K562 (cell line): ENCODE measurements at regions not wholly inside any gene's neighbourhood (a gene's known extent, or its start where the extent isn't known, plus 50 kb on each side); places are given as distances from the start of the nearest gene placed in this dataset.

Experiments
- ATAC-seq: fragments of 200-7000 bp; cut with Tn5 transposase; 3 replicates; pipeline ENCODE4 v1.9.1; 2020; ENCODE audit warnings: moderate library complexity
- BruUV-seq: library from RNA; stranded (reverse); fragments of 400-500 nt; replicated peaks from 2 replicates; lab custom pipeline; 2021; lab: Mats Ljungman, UMichigan
- CTCF ChIA-PET: fragments of 300-600 bp; formaldehyde crosslinking; extraction: SDS; loops from one replicate; lab custom pipeline; 2021; ENCODE audit warnings: low intra/inter-chr PET ratio; lab: Yijun Ruan, JAX
- POLR2A ChIA-PET: fragments of 300-600, 350-650 bp; sonication (Branson Sonifier 250); formaldehyde crosslinking; extraction: SDS; loops from one replicate; lab custom pipeline; 2021; ENCODE audit warnings: antibody characterized with exemption, inconsistent platforms; lab: Yijun Ruan, JAX
- DNase-seq, 4 experiments: peaks; one replicate each; pipeline versions ENCODE4 v3.0.0 to v3.0.0-alpha.2; 2011 to 2018; ENCODE audit warnings: low spot score in 3 of 4, mixed read lengths in 3 of 4; ENCODE audit errors: extremely low read depth in 1 of 4
- FAIRE-seq: peaks from 2 replicates; lab custom pipeline; 2011; peaks lifted over from hg19 to GRCh38; lab: Jason Lieb, UNC
- H2AFZ ChIP-seq: 2 replicates; pipeline ENCODE4 v1.6.0; 2011; ENCODE audit warnings: low read depth, low read length, control low read depth, inconsistent platforms
- H3K27ac ChIP-seq: fragments of 200-600 bp; 3 replicates; pipeline ENCODE4 v1.8.0; 2011; ENCODE audit warnings: low read depth, mild to moderate bottlenecking, control low read depth, inconsistent platforms, low read length, moderate library complexity, mixed read lengths; ENCODE audit errors: extremely low read depth
- H3K27me3 ChIP-seq, 2 experiments: fragments of 300-600 bp in 1 of 2; 2 replicates in 1 of 2; 3 replicates in 1 of 2; pipeline versions ENCODE4 v1.6.0 to v1.8.0; 2011; ENCODE audit warnings: inconsistent platforms in 2 of 2, low read length in 2 of 2, mild to moderate bottlenecking in 1 of 2, mixed read lengths in 1 of 2, moderate library complexity in 1 of 2; ENCODE audit not compliant: control insufficient read depth in 2 of 2, insufficient read depth in 2 of 2
- H3K36me3 ChIP-seq: fragments of 300-600 bp; 3 replicates; pipeline ENCODE4 v1.8.0; 2011; ENCODE audit warnings: mild to moderate bottlenecking, low read length, inconsistent platforms; ENCODE audit not compliant: control insufficient read depth, insufficient read depth
- H3K4me1 ChIP-seq, 2 experiments: fragments of 200-600 bp in 1 of 2; replicated peaks in 1 of 2; 2 replicates in 1 of 2; 3 replicates in 1 of 2; pipeline versions ENCODE4 v1.5.1 to v1.8.0; 2011; ENCODE audit warnings: inconsistent platforms in 2 of 2, low read length in 2 of 2, mild to moderate bottlenecking in 1 of 2, mixed read lengths in 1 of 2, moderate library complexity in 1 of 2; ENCODE audit not compliant: control insufficient read depth in 2 of 2, insufficient read depth in 2 of 2
- H3K4me2 ChIP-seq: 2 replicates; pipeline ENCODE4 v1.6.1; 2011; ENCODE audit warnings: low read length, control low read depth, inconsistent platforms, mixed read lengths; ENCODE audit not compliant: insufficient read depth
- H3K4me3 ChIP-seq: fragments of 200-600 bp; sonication (generic), shearing (Covaris generic); 2 replicates; pipeline ENCODE4 v1.5.1; 2016; ENCODE audit warnings: control low read depth, inconsistent platforms
- H3K79me2 ChIP-seq: fragments of 200-600 bp; 3 replicates; pipeline ENCODE4 v1.8.0; 2011; ENCODE audit warnings: low read length, inconsistent platforms; ENCODE audit not compliant: control insufficient read depth, insufficient read depth
- H3K9ac ChIP-seq, 2 experiments: 2 replicates each; pipeline versions ENCODE4 v1.6.0 to v1.6.1; 2011; ENCODE audit warnings: low read depth in 2 of 2, low read length in 2 of 2, control low read depth in 1 of 2, inconsistent platforms in 1 of 2, mild to moderate bottlenecking in 1 of 2, mixed read lengths in 1 of 2; ENCODE audit not compliant: insufficient read depth in 1 of 2
- H3K9me1 ChIP-seq: one replicate; pipeline ENCODE4 v1.6.0; 2011; ENCODE audit warnings: inconsistent platforms, mild to moderate bottlenecking, low read length, moderate library complexity; ENCODE audit not compliant: control insufficient read depth, insufficient read depth
- H3K9me3 ChIP-seq: replicated peaks from 2 replicates; pipeline ENCODE4 v1.5.1; 2011; ENCODE audit warnings: low read depth, low read length, inconsistent platforms; ENCODE audit not compliant: control insufficient read depth, insufficient read depth
- H4K20me1 ChIP-seq: replicated peaks from 2 replicates; pipeline ENCODE4 v1.6.1; 2011; ENCODE audit warnings: low read length, inconsistent platforms, mixed read lengths; ENCODE audit not compliant: control insufficient read depth, insufficient read depth
- E2F3 ChIP-seq: fragments of 250-450 bp; sonication (Bioruptor Pico); IDR thresholded peaks from 2 replicates; pipeline ENCODE4 v1.4.0; 2020; ENCODE audit warnings: mild to moderate bottlenecking
- EWSR1 ChIP-seq: fragments of 450-650 bp; IDR thresholded peaks from 2 replicates; pipeline ENCODE4 v1.6.1; 2018; ENCODE audit warnings: borderline replicate concordance, mild to moderate bottlenecking, low read depth, moderate library complexity; ENCODE audit not compliant: partially characterized antibody
- NCOA2 ChIP-seq, 2 experiments: fragments of 450-650 bp; IDR thresholded peaks; 2 replicates each; pipeline ENCODE4 v1.6.1; 2018; ENCODE audit warnings: mild to moderate bottlenecking in 2 of 2, moderate library complexity in 1 of 2; ENCODE audit not compliant: partially characterized antibody in 2 of 2
- PBX2 ChIP-seq, 2 experiments: IDR thresholded peaks in 1 of 2; conservative IDR thresholded peaks in 1 of 2; 2 replicates each; pipeline ENCODE4 v1.6.1; 2016; ENCODE audit warnings: low read depth in 2 of 2, mild to moderate bottlenecking in 1 of 2, missing compliant biosample characterization in 1 of 2, missing genetic modification characterization in 1 of 2, moderate library complexity in 1 of 2
- PHF8 ChIP-seq: fragments of 200-600 bp; sonication (generic); IDR thresholded peaks from 2 replicates; pipeline ENCODE4 v1.6.1; 2012; ENCODE audit warnings: mixed run types, mild to moderate bottlenecking, inconsistent platforms, low read length, moderate library complexity, borderline replicate concordance
- POLR2G ChIP-seq: fragments of 200-400 bp; formaldehyde crosslinking; IDR thresholded peaks from 2 replicates; pipeline ENCODE4 v1.6.1; 2017; ENCODE audit warnings: low read depth, mild to moderate bottlenecking, antibody characterized with exemption, low read length, moderate library complexity
- TAF7 ChIP-seq: fragments of 450-650 bp; IDR thresholded peaks from 2 replicates; pipeline ENCODE4 v1.6.1; 2016; ENCODE audit warnings: missing genetic modification characterization, missing compliant biosample characterization
- TARDBP ChIP-seq: fragments of 450-650 bp; IDR thresholded peaks from 2 replicates; pipeline ENCODE4 v1.6.1; 2016
- TFAM ChIP-seq: fragments of 250-450 bp; sonication (Bioruptor Pico); conservative IDR thresholded peaks from 2 replicates; pipeline ENCODE4 v1.5.0; 2021; ENCODE audit warnings: mild to moderate bottlenecking, moderate library complexity
- ZNF75A ChIP-seq: fragments of 450-650 bp; formaldehyde crosslinking; IDR thresholded peaks from 2 replicates; pipeline ENCODE4 v1.4.0; 2020; ENCODE audit warnings: mild to moderate bottlenecking
- in situ Hi-C: fragments of 300-500 bp; cut with MboI; formaldehyde crosslinking; loops from 4 replicates; pipeline ENCODE4 v1.15.0; 2018; ENCODE audit warnings: inconsistent platforms, mixed read lengths
- intact Hi-C: fragments of 100-400 bp; cut with micrococcal nuclease; formaldehyde crosslinking; loops from 2 replicates; pipeline ENCODE4 v1.14.2; 2022

DNA sequence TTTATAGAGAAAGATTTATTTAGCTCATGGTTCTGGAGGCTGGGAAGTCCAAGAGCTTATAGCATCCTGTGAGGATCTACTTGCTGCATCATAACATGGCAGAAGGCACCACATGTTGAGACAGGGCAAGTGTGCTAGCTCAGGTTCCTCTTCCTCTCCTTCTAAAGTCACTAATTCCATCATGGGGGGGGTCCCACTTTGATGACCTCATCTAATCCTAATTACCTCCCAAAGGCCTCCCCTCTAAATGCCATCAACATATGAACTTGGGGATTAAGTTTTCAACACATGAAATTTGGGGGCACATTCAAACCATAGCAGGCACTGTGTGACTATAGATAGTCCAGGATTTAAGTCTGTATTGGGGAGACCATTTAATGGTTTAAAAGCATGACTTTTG is 297.1 kb upstream of the ROPN1 start:
- no peak for DNase-seq
- no peak overlapping the region for H3K4me3 ChIP-seq
- ChIA-PET CTCF (no interaction called here), POLR2A (no interaction called here)
- intact Hi-C loops (no loop called here), in situ Hi-C loops (no loop called here)
- no peak for FAIRE-seq
- no peak overlapping the region for H3K27ac ChIP-seq
- H3K36me3 ChIP-seq = no peaks in the 10 kb centered on the region
- TF ChIP-seq ZNF75A (CRISPR knock-in tag) (no peak), PBX2 (CRISPR knock-in tag; IDR thresholded peaks at IDR 0.05; ENCODE audit: low read depth) (no peak), PBX2 (tag; conservative IDR thresholded peaks at IDR 0.05; ENCODE audit: low read depth) (no peak), EWSR1 (no peak), NCOA2 (IDR thresholded peaks at IDR 0.05; ENCODE audit: partially characterized antibody in 2 of 2) (no peak), E2F3 (no peak), TARDBP (no peak), PHF8 (no peak), TAF7 (tag) (no peak), TFAM (no peak), POLR2G (no peak)
- no TSS peak for BruUV-seq
- no peaks in the 10 kb centered on the region for H3K9me3 ChIP-seq
- ATAC-seq = no peak
- no peak overlapping the region for H2AFZ ChIP-seq
- H4K20me1 ChIP-seq = no peaks in the 10 kb centered on the region
- H3K9me1 ChIP-seq = no peaks in the 10 kb centered on the region
- H3K27me3 ChIP-seq = no peaks in the 10 kb centered on the region
- H3K79me2 ChIP-seq = no peaks in the 10 kb centered on the region
- H3K4me2 ChIP-seq = no peak overlapping the region
- no peaks in the 10 kb centered on the region for H3K4me1 ChIP-seq
- no peak overlapping the region for H3K9ac ChIP-seq
